HG03159 (cell line): ENCODE measurements at regions not wholly inside any gene's neighbourhood (a gene's known extent, or its start where the extent isn't known, plus 50 kb on each side); places are given as distances from the start of the nearest gene placed in this dataset.

Experiments
- ATAC-seq: cut with Tn5 transposase; IDR thresholded peaks from one replicate; pipeline ENCODE4 v1.9.1; 2021; ENCODE audit warnings: mild to moderate bottlenecking, moderate library complexity; ENCODE audit not compliant: unreplicated experiment

- no peak for ATAC-seq
Measured at GRCh38 chr3:68176600-68176999, 522.2 kb upstream of the SUCLG2 start.

- no peak for ATAC-seq
Measured at GRCh38 chr3:68173012-68173634, 518.7 kb upstream of the SUCLG2 start.

- ATAC-seq: no peak
Measured at GRCh38 chr3:68172039-68172438, 517.6 kb upstream of the SUCLG2 start.

- no peak for ATAC-seq
Measured at GRCh38 chr3:68163968-68164367, 509.6 kb upstream of the SUCLG2 start.

- no peak for ATAC-seq
Measured at GRCh38 chr3:68163062-68163461, 508.6 kb upstream of the SUCLG2 start.

- ATAC-seq: no peak
Measured at GRCh38 chr3:68162644-68163043, 508.2 kb upstream of the SUCLG2 start.

- ATAC-seq: no peak
Measured at GRCh38 chr3:68151359-68151758, 496.9 kb upstream of the SUCLG2 start.

GRCh38 chr3:68148447-68148846 lies 494.0 kb upstream of the SUCLG2 start:
- ATAC-seq: no peak

GRCh38 chr3:68142441-68142840 lies 488.0 kb upstream of the SUCLG2 start:
- no peak for ATAC-seq

- ATAC-seq: no peak
Measured at GRCh38 chr3:68139897-68140296, 485.5 kb upstream of the SUCLG2 start.

GRCh38 chr3:68136411-68136810 lies 482.0 kb upstream of the SUCLG2 start:
- no peak for ATAC-seq

GRCh38 chr3:68135067-68135466 lies 480.7 kb upstream of the SUCLG2 start:
- no peak for ATAC-seq

- ATAC-seq: no peak
Measured at GRCh38 chr3:68129065-68129464, 474.7 kb upstream of the SUCLG2 start.

- no peak for ATAC-seq
Measured at GRCh38 chr3:68123231-68123630, 468.8 kb upstream of the SUCLG2 start.

- ATAC-seq: no peak
Measured at GRCh38 chr3:68121287-68121686, 466.9 kb upstream of the SUCLG2 start.

- no peak for ATAC-seq
Measured at GRCh38 chr3:68116580-68116979, 462.2 kb upstream of the SUCLG2 start.

GRCh38 chr3:68103811-68104210 lies 449.4 kb upstream of the SUCLG2 start:
- no peak for ATAC-seq

GRCh38 chr3:68090571-68090970 lies 436.2 kb upstream of the SUCLG2 start:
- ATAC-seq: no peak

GRCh38 chr3:68089572-68090011 lies 435.2 kb upstream of the SUCLG2 start:
- ATAC-seq: no peak

GRCh38 chr3:68088636-68089035 lies 434.2 kb upstream of the SUCLG2 start:
- no peak for ATAC-seq

GRCh38 chr3:68088216-68088615 lies 433.8 kb upstream of the SUCLG2 start:
- no peak for ATAC-seq

GRCh38 chr3:68072062-68072461 lies 417.6 kb upstream of the SUCLG2 start:
- ATAC-seq: no peak

- ATAC-seq: no peak
Measured at GRCh38 chr3:68070186-68070585, 415.8 kb upstream of the SUCLG2 start.
